ENCODE measurements at regions not wholly inside any gene's neighbourhood (a gene's known extent, or its start where the extent isn't known, plus 50 kb on each side); places are given as distances from the start of the nearest gene placed in this dataset.

DNA sequence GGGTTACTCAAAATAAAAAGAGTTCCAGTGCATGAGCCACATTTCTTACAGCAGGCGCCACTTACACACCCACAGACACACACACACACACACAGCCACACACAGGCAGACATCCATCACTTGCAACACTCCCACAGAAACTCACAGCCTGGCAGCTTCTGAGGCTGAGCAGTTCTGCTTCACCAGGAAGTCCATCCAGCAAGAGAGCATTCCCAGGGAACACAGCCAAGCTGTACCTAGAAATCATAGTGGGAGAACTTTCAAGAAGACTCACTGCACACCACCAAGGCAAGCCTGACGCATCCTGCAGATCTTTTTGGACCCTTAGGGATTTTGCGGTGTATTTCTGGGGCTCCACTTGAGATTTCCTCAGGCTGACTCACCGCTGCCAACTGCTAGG is 140.9 kb upstream of the WSB1 start:
- Histone ChIP-seq H3K9ac (no peak overlapping the region), H3K27ac (ENCODE audit: low read depth in 2 of 2, low read length in 1 of 2) (no peak overlapping the region), H3K9me2 (no peaks in the 10 kb centered on the region), H3K4me2 (no peak overlapping the region), H3K9me3 (no peaks in the 10 kb centered on the region), H3K27me3 (ENCODE audit: insufficient read depth) (no peaks in the 10 kb centered on the region), H3K4me1 (ENCODE audit: control insufficient read depth in 1 of 2, insufficient read depth in 2 of 2, low read depth in 1 of 2, low read length in 1 of 2) (no peaks in the 10 kb centered on the region), H3K79me2 (ENCODE audit: insufficient read depth) (peaks cover 11% of the 10 kb centered on the region; the same call in 1 of the 2 replicates), H3F3A (replicated peaks; ENCODE audit: insufficient read depth) (peaks cover 9% of the 10 kb centered on the region), H3K4me3 (ENCODE audit: low read depth in 2 of 2, low read length in 1 of 2) (no peak overlapping the region), H2AFZ (ENCODE audit: low read depth) (no peak overlapping the region), H3K36me3 (replicated peaks in 1 of 2; ENCODE audit: control insufficient read depth in 1 of 2, insufficient read depth in 2 of 2, low read length in 1 of 2) (peaks cover 0 to 28% of the 10 kb centered on the region in 2 experiments), H4K20me1 (ENCODE audit: insufficient read depth) (no peaks in the 10 kb centered on the region)
- WGBS (ENCODE audit: low lambda C conversion rate): 88% methylated on average over 4 of the region's 4 CpGs
- TF ChIP-seq SIN3A (IDR thresholded peaks at IDR 0.05; ENCODE audit: borderline replicate concordance, low read depth, low read length) (no peak), EP300 (IDR thresholded peaks at IDR 0.05; ENCODE audit: borderline replicate concordance in 1 of 2, low read depth in 1 of 2, low read length in 1 of 2) (no peak), RFX5 (IDR thresholded peaks at IDR 0.05; ENCODE audit: low read length) (no peak), POLR2AphosphoS5 (IDR thresholded peaks at IDR 0.05; ENCODE audit: low read depth, low read length) (no peak), YY1 (IDR thresholded peaks at IDR 0.05; ENCODE audit: low read depth) (no peak), RXRA (IDR thresholded peaks at IDR 0.05; ENCODE audit: borderline replicate concordance, low read depth) (no peak), MEF2A (IDR thresholded peaks at IDR 0.05; ENCODE audit: borderline replicate concordance, low read depth) (no peak), GABPA (IDR thresholded peaks at IDR 0.05; ENCODE audit: low read depth) (no peak), FOSL2 (IDR thresholded peaks at IDR 0.05; ENCODE audit: borderline replicate concordance, low read depth) (no peak)
- TF ChIP-seq, protein P1, sequence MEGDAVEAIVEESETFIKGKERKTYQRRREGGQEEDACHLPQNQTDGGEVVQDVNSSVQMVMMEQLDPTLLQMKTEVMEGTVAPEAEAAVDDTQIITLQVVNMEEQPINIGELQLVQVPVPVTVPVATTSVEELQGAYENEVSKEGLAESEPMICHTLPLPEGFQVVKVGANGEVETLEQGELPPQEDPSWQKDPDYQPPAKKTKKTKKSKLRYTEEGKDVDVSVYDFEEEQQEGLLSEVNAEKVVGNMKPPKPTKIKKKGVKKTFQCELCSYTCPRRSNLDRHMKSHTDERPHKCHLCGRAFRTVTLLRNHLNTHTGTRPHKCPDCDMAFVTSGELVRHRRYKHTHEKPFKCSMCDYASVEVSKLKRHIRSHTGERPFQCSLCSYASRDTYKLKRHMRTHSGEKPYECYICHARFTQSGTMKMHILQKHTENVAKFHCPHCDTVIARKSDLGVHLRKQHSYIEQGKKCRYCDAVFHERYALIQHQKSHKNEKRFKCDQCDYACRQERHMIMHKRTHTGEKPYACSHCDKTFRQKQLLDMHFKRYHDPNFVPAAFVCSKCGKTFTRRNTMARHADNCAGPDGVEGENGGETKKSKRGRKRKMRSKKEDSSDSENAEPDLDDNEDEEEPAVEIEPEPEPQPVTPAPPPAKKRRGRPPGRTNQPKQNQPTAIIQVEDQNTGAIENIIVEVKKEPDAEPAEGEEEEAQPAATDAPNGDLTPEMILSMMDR (IDR thresholded peaks at IDR 0.05): no peak
- TF ChIP-seq, protein P2, sequence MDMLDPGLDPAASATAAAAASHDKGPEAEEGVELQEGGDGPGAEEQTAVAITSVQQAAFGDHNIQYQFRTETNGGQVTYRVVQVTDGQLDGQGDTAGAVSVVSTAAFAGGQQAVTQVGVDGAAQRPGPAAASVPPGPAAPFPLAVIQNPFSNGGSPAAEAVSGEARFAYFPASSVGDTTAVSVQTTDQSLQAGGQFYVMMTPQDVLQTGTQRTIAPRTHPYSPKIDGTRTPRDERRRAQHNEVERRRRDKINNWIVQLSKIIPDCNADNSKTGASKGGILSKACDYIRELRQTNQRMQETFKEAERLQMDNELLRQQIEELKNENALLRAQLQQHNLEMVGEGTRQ (IDR thresholded peaks at IDR 0.05; ENCODE audit: borderline replicate concordance, low read depth, low read length): no peak
- TF ChIP-seq, protein P3, sequence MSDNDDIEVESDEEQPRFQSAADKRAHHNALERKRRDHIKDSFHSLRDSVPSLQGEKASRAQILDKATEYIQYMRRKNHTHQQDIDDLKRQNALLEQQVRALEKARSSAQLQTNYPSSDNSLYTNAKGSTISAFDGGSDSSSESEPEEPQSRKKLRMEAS (IDR thresholded peaks at IDR 0.05; ENCODE audit: low read depth): no peak
- TF ChIP-seq, protein P4, sequence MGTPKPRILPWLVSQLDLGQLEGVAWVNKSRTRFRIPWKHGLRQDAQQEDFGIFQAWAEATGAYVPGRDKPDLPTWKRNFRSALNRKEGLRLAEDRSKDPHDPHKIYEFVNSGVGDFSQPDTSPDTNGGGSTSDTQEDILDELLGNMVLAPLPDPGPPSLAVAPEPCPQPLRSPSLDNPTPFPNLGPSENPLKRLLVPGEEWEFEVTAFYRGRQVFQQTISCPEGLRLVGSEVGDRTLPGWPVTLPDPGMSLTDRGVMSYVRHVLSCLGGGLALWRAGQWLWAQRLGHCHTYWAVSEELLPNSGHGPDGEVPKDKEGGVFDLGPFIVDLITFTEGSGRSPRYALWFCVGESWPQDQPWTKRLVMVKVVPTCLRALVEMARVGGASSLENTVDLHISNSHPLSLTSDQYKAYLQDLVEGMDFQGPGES (IDR thresholded peaks at IDR 0.05; ENCODE audit: low read depth, low read length): no peak
- TF ChIP-seq, protein P5, sequence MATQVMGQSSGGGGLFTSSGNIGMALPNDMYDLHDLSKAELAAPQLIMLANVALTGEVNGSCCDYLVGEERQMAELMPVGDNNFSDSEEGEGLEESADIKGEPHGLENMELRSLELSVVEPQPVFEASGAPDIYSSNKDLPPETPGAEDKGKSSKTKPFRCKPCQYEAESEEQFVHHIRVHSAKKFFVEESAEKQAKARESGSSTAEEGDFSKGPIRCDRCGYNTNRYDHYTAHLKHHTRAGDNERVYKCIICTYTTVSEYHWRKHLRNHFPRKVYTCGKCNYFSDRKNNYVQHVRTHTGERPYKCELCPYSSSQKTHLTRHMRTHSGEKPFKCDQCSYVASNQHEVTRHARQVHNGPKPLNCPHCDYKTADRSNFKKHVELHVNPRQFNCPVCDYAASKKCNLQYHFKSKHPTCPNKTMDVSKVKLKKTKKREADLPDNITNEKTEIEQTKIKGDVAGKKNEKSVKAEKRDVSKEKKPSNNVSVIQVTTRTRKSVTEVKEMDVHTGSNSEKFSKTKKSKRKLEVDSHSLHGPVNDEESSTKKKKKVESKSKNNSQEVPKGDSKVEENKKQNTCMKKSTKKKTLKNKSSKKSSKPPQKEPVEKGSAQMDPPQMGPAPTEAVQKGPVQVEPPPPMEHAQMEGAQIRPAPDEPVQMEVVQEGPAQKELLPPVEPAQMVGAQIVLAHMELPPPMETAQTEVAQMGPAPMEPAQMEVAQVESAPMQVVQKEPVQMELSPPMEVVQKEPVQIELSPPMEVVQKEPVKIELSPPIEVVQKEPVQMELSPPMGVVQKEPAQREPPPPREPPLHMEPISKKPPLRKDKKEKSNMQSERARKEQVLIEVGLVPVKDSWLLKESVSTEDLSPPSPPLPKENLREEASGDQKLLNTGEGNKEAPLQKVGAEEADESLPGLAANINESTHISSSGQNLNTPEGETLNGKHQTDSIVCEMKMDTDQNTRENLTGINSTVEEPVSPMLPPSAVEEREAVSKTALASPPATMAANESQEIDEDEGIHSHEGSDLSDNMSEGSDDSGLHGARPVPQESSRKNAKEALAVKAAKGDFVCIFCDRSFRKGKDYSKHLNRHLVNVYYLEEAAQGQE (IDR thresholded peaks at IDR 0.05; ENCODE audit: low read depth, low read length): no peak
- CTCF ChIA-PET: interaction anchor here (1.0 to 1.2 kb wide), 2 partner anchors 10 to 42 kb away, joined by 3 read pairs; no protein-coding TSS in a partner anchor
- POLR2A ChIA-PET: no interaction called here
- DNase-seq: no peak

All from SK-N-SH (cell line).